HEK293 (cell line): ENCODE measurements at regions not wholly inside any gene's neighbourhood (a gene's known extent, or its start where the extent isn't known, plus 50 kb on each side); places are given as distances from the start of the nearest gene placed in this dataset.

Experiments
- CTCF ChIA-PET: fragments of 350-600 bp; formaldehyde crosslinking; extraction: SDS; loops from one replicate; lab custom pipeline; 2021; ENCODE audit warnings: antibody characterized with exemption; lab: Yijun Ruan, JAX
- POLR2A ChIA-PET: fragments of 300-600 bp; formaldehyde crosslinking; extraction: SDS; loops from one replicate; lab custom pipeline; 2020; ENCODE audit warnings: antibody characterized with exemption, inconsistent platforms; lab: Yijun Ruan, JAX
- H3K27ac ChIP-seq: fragments of 200-500 bp; sonication (Bioruptor generic); 2 replicates; pipeline ENCODE4 v1.5.1; 2014; ENCODE audit warnings: low read depth, low read length, control low read depth, inconsistent platforms; ENCODE audit errors: extremely low read depth
- H3K36me3 ChIP-seq, 2 experiments: fragments of 200-500 bp in 1 of 2; sonication (Bioruptor generic) in 1 of 2; 1 replicate in 1 of 2; 2 replicates in 1 of 2; pipeline ENCODE4 v1.5.1; 2014 to 2017; ENCODE audit warnings: inconsistent platforms in 2 of 2, low read length in 2 of 2; ENCODE audit not compliant: control insufficient read depth in 2 of 2, insufficient read depth in 1 of 2
- H3K4me1 ChIP-seq: fragments of 200-500 bp; sonication (Bioruptor generic); 2 replicates; pipeline ENCODE4 v1.5.1; 2014; ENCODE audit warnings: mild to moderate bottlenecking, low read length, inconsistent platforms; ENCODE audit not compliant: control insufficient read depth, insufficient read depth
- H3K4me3 ChIP-seq: 2 replicates; pipeline ENCODE4 v1.5.1; 2011; ENCODE audit warnings: low read depth, mild to moderate bottlenecking, control low read depth, low read length, moderate library complexity
- H3K9me3 ChIP-seq: fragments of 200-500 bp; sonication (Bioruptor generic); 2 replicates; pipeline ENCODE4 v1.5.1; 2014; ENCODE audit warnings: low read depth, low read length, inconsistent platforms; ENCODE audit not compliant: control insufficient read depth, insufficient read depth
- EGR2 ChIP-seq: fragments of 450-650 bp; formaldehyde crosslinking; IDR thresholded peaks from 2 replicates; pipeline ENCODE4 v1.5.1; 2016; ENCODE audit warnings: low read depth, missing biosample characterization, missing genetic modification characterization
- GLIS2 ChIP-seq: fragments of 450-650 bp; formaldehyde crosslinking; IDR thresholded peaks from 2 replicates; pipeline ENCODE4 v1.5.1; 2016; ENCODE audit warnings: missing biosample characterization, missing genetic modification characterization
- HOXD13 ChIP-seq: sonication (generic); formaldehyde crosslinking; IDR thresholded peaks from 2 replicates; pipeline ENCODE4 v1.8.0; 2022; ENCODE audit warnings: missing genetic modification reagents, borderline replicate concordance
- REPIN1 ChIP-seq: fragments of 450-650 bp; formaldehyde crosslinking; IDR thresholded peaks from 2 replicates; pipeline ENCODE4 v1.5.1; 2017; ENCODE audit warnings: missing biosample characterization, missing genetic modification characterization, low read depth
- SALL2 ChIP-seq: fragments of 450-650 bp; formaldehyde crosslinking; IDR thresholded peaks from 2 replicates; pipeline ENCODE4 v1.5.0; 2017; ENCODE audit warnings: missing biosample characterization, mild to moderate bottlenecking, missing genetic modification characterization, borderline replicate concordance
- SETDB1 ChIP-seq: IDR thresholded peaks from one replicate; pipeline ENCODE4 v1.6.1; 2017; ENCODE audit warnings: mild to moderate bottlenecking, low read length, moderate library complexity, mixed read lengths; ENCODE audit not compliant: insufficient read length
- SP2 ChIP-seq: fragments of 450-650 bp; formaldehyde crosslinking; IDR thresholded peaks from 2 replicates; pipeline ENCODE4 v1.5.1; 2016; ENCODE audit warnings: missing biosample characterization, missing genetic modification characterization
- YY2 ChIP-seq: fragments of 450-650 bp; formaldehyde crosslinking; IDR thresholded peaks from 2 replicates; pipeline ENCODE4 v1.5.1; 2016; ENCODE audit warnings: missing biosample characterization, missing genetic modification characterization
- ZNF138 ChIP-seq: fragments of 450-650 bp; formaldehyde crosslinking; IDR thresholded peaks from 2 replicates; pipeline ENCODE4 v1.5.1; 2016; ENCODE audit warnings: missing biosample characterization, missing genetic modification characterization, borderline replicate concordance
- ZNF174 ChIP-seq: fragments of 450-650 bp; formaldehyde crosslinking; IDR thresholded peaks from 2 replicates; pipeline ENCODE4 v1.5.0; 2017; ENCODE audit warnings: missing biosample characterization, mild to moderate bottlenecking, missing genetic modification characterization
- ZNF473 ChIP-seq: fragments of 450-650 bp; formaldehyde crosslinking; IDR thresholded peaks from 2 replicates; pipeline ENCODE4 v1.5.1; 2017; ENCODE audit warnings: missing biosample characterization, missing genetic modification characterization
- ZNF48 ChIP-seq: fragments of 450-650 bp; formaldehyde crosslinking; IDR thresholded peaks from 2 replicates; pipeline ENCODE4 v1.5.1; 2016; ENCODE audit warnings: missing biosample characterization, missing genetic modification characterization
- ZNF514 ChIP-seq: fragments of 450-650 bp; formaldehyde crosslinking; IDR thresholded peaks from 2 replicates; pipeline ENCODE4 v1.5.1; 2016; ENCODE audit warnings: missing biosample characterization, missing genetic modification characterization
- ZNF521 ChIP-seq: fragments of 450-650 bp; formaldehyde crosslinking; IDR thresholded peaks from 2 replicates; pipeline ENCODE4 v1.5.1; 2017; ENCODE audit warnings: missing biosample characterization, mild to moderate bottlenecking, missing genetic modification characterization
- ZNF585B ChIP-seq: fragments of 450-650 bp; formaldehyde crosslinking; IDR thresholded peaks from 2 replicates; pipeline ENCODE4 v1.5.1; 2016; ENCODE audit warnings: missing biosample characterization, missing genetic modification characterization
- ZNF654 ChIP-seq: fragments of 450-650 bp; formaldehyde crosslinking; IDR thresholded peaks from 2 replicates; pipeline ENCODE4 v1.5.1; 2016; ENCODE audit warnings: low read depth, missing biosample characterization, missing genetic modification characterization
- ZNF677 ChIP-seq: fragments of 450-650 bp; IDR thresholded peaks from 2 replicates; pipeline ENCODE4 v1.5.0; 2018; ENCODE audit warnings: missing biosample characterization, mild to moderate bottlenecking, missing genetic modification characterization, moderate library complexity
- ZSCAN16 ChIP-seq: fragments of 450-650 bp; formaldehyde crosslinking; IDR thresholded peaks from 2 replicates; pipeline ENCODE4 v1.5.1; 2016; ENCODE audit warnings: missing biosample characterization, missing genetic modification characterization
- ZSCAN30 ChIP-seq: fragments of 450-650 bp; IDR thresholded peaks from 2 replicates; pipeline ENCODE4 v1.5.1; 2018; ENCODE audit warnings: missing biosample characterization, mild to moderate bottlenecking, missing genetic modification characterization, moderate library complexity
- TF ChIP-seq, protein P1 (sequence below): fragments of 450-650 bp; formaldehyde crosslinking; IDR thresholded peaks from 2 replicates; pipeline ENCODE4 v1.5.1; 2016; ENCODE audit warnings: missing biosample characterization, missing genetic modification characterization
- TF ChIP-seq, protein P2 (sequence below): fragments of 450-650 bp; formaldehyde crosslinking; IDR thresholded peaks from 2 replicates; pipeline ENCODE4 v1.5.1; 2016; ENCODE audit warnings: missing biosample characterization, missing genetic modification characterization
- TF ChIP-seq, protein P3 (sequence below): fragments of 450-650 bp; formaldehyde crosslinking; IDR thresholded peaks from 2 replicates; pipeline ENCODE4 v1.5.1; 2017; ENCODE audit warnings: missing biosample characterization, missing genetic modification characterization

DNA sequence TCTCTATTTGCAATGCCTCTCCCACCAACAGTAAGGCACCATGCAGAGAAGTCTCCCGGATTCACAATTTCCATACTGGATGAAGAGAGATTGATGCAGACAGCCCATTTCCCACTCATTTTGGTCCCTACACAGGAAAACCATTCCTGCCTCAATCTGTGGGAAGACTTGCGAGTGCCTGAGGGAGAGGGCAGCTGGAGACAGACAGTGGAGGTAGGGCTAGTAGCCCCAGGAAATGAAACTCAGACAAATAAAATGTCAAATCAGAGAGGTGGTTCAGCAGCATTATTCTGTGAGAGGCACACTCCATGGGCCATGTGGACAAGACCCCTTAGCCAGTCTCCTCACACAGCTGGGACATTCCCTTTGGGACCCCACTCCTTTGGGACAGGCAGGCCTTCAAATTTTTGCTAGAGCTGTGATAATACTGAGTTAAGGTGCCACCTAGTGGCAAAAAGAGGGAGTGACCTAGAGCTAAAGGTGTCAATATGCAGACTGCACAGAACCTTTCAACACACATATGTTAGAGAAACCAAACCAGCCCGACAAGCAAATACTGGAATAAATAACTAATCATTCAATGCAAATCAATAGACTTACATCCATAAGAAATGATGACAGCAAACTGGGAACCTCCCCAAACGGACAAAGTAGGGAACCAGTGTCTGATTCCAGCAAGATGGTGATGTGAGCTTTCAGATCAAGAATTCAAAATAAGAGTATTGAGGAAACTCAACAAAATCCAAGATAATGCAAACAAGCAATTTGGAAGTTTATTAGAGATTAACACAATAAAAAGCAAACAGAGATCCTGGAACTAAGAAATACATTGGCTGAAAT lies 1865.3 kb upstream of the AGA start:
- H3K27ac ChIP-seq, result no peak overlapping the region
- TF ChIP-seq ZNF138 (tag by site-specific recombination), result no peak
- no peak for TF ChIP-seq ZNF585B (tag by site-specific recombination)
- TF ChIP-seq SP2 (tag by site-specific recombination), result no peak
- TF ChIP-seq YY2, result no peak
- TF ChIP-seq, protein P1, sequence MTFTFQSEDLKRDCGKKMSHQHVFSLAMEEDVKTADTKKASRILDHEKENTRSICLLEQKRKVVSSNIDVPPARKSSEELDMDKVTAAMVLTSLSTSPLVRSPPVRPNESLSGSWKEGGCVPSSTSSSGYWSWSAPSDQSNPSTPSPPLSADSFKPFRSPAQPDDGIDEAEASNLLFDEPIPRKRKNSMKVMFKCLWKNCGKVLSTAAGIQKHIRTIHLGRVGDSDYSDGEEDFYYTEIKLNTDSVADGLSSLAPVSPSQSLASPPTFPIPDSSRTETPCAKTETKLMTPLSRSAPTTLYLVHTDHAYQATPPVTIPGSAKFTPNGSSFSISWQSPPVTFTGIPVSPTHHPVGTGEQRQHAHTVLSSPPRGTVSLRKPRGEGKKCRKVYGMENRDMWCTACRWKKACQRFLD (tag by site-specific recombination), result no peak
- TF ChIP-seq, protein P2, sequence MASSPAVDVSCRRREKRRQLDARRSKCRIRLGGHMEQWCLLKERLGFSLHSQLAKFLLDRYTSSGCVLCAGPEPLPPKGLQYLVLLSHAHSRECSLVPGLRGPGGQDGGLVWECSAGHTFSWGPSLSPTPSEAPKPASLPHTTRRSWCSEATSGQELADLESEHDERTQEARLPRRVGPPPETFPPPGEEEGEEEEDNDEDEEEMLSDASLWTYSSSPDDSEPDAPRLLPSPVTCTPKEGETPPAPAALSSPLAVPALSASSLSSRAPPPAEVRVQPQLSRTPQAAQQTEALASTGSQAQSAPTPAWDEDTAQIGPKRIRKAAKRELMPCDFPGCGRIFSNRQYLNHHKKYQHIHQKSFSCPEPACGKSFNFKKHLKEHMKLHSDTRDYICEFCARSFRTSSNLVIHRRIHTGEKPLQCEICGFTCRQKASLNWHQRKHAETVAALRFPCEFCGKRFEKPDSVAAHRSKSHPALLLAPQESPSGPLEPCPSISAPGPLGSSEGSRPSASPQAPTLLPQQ, result no peak
- no peak for TF ChIP-seq ZNF521 (tag by site-specific recombination)
- TF ChIP-seq ZSCAN30 (tag by site-specific recombination), result no peak
- TF ChIP-seq SETDB1, result peak; percentile 31
- peak; percentile 53 for TF ChIP-seq ZNF654 (tag by site-specific recombination)
- H3K9me3 ChIP-seq, result no peaks in the 10 kb centered on the region
- CTCF ChIA-PET, result interaction anchor here (1.6 kb wide), 1 partner anchor 9 kb away, joined by 4 read pairs; no protein-coding TSS in a partner anchor
- H3K36me3 ChIP-seq, result no peaks in the 10 kb centered on the region
- POLR2A ChIA-PET, result no interaction called here
- H3K4me3 ChIP-seq, result no peak overlapping the region
- no peaks in the 10 kb centered on the region for H3K4me1 ChIP-seq

DNA sequence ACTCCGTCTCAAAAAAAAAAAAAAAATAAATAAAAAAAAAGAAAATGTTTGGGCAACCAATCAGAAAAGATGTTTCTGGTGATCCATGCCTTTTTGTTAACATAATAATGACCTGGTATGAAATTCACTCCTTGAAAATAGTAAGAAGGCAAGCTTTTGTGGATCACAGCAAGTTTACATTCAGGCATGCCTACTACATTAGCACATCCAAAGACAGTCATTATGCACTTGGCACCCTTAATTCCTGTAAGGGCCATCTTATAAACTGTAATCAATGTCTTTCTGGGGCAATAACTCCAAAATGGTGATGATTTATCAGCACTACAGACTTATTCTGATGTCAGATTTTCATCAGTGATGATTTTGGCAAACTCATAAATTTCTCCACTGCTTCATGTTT lies 1871.6 kb upstream of the AGA start:
- POLR2A ChIA-PET, result no interaction called here
- no peak overlapping the region for H3K27ac ChIP-seq
- CTCF ChIA-PET, result no interaction called here

DNA sequence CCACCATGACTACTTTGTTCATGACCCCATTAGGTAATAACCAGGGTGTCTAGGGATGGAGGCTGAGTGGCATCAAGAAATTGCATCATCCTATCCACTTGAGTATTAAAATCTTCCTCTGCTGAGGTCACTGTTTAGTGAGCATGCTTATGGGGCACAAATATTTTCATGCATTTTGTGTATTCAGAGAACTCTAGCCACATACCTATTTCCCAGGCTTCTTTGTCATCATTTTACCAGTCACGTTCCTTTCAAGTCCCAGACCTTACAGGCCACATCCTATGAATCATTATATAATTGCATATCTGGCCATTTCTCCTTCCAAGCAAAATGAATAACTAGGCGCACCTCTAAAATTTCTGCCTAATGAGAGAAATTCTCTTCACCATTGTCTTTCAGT lies 1882.9 kb upstream of the AGA start:
- Histone ChIP-seq H3K4me3 (no peak overlapping the region), H3K36me3 (no peaks in the 10 kb centered on the region), H3K4me1 (no peaks in the 10 kb centered on the region), H3K27ac (no peak overlapping the region), H3K9me3 (no peaks in the 10 kb centered on the region)
- TF ChIP-seq HOXD13 (CRISPR knock-in tag) (no peak), EGR2 (no peak), ZNF654 (tag by site-specific recombination) (no peak), GLIS2 (tag by site-specific recombination) (no peak), SALL2 (tag by site-specific recombination) (no peak), ZSCAN16 (no peak), REPIN1 (tag by site-specific recombination) (no peak)
- ChIA-PET CTCF (no interaction called here), POLR2A (no interaction called here)

More for the DNA sequence above, 1871.6 kb upstream of the AGA start:
- no peaks in the 10 kb centered on the region for H3K9me3 ChIP-seq
- TF ChIP-seq ZNF48 (tag by site-specific recombination) (no peak), ZNF677 (tag by site-specific recombination) (no peak), ZNF174 (no peak), ZNF514 (tag by site-specific recombination) (no peak), ZNF473 (no peak)
- TF ChIP-seq, protein P3, sequence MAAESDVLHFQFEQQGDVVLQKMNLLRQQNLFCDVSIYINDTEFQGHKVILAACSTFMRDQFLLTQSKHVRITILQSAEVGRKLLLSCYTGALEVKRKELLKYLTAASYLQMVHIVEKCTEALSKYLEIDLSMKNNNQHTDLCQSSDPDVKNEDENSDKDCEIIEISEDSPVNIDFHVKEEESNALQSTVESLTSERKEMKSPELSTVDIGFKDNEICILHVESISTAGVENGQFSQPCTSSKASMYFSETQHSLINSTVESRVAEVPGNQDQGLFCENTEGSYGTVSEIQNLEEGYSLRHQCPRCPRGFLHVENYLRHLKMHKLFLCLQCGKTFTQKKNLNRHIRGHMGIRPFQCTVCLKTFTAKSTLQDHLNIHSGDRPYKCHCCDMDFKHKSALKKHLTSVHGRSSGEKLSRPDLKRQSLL (tag by site-specific recombination), result no peak
- no peak overlapping the region for H3K4me3 ChIP-seq
- no peaks in the 10 kb centered on the region for H3K4me1 ChIP-seq
- H3K36me3 ChIP-seq, result no peaks in the 10 kb centered on the region
